Upper lobe of left lung (tissue), 6 donors: ENCODE measurements at regions not wholly inside any gene's neighbourhood (a gene's known extent, or its start where the extent isn't known, plus 50 kb on each side); places are given as distances from the start of the nearest gene placed in this dataset.

Source experiments
- ATAC-seq, 2 donors: fragments of 200-7000 bp; cut with Tn5 transposase; one replicate each; pipeline ENCODE4 v1.9.1; 2022; ENCODE audit warnings: mild to moderate bottlenecking in 2 of 2, moderate library complexity in 2 of 2; ENCODE audit not compliant: low FRiP score in 2 of 2
- DNase-seq, 2 donors: peaks; one replicate each; pipeline ENCODE4 v3.0.0-alpha.2; 2019 to 2020
- H3K27ac ChIP-seq, 4 donors: fragments of 200-600 bp; sonication (generic); one replicate each; pipeline ENCODE4 v1.5.1; 2016 to 2019
- H3K27me3 ChIP-seq, 4 donors: fragments of 200-600 bp; sonication (generic); one replicate each; pipeline ENCODE4 v1.5.1; 2017 to 2019
- H3K36me3 ChIP-seq, 4 donors: fragments of 200-600 bp; sonication (generic); one replicate each; pipeline ENCODE4 v1.5.1; 2016 to 2019
- H3K4me1 ChIP-seq, 4 donors: fragments of 200-600 bp; sonication (generic); one replicate each; pipeline ENCODE4 v1.5.1; 2018 to 2019
- H3K4me3 ChIP-seq, 4 donors: fragments of 200-600 bp; sonication (generic); one replicate each; pipeline ENCODE4 v1.5.1; 2017 to 2019; ENCODE audit warnings: mild to moderate bottlenecking in 2 of 4, moderate library complexity in 1 of 4
- H3K9me3 ChIP-seq, 4 donors: fragments of 200-600 bp; sonication (generic); one replicate each; pipeline ENCODE4 v1.5.1; 2018 to 2019
- EP300 ChIP-seq, 4 donors: sonication (generic); formaldehyde crosslinking; IDR thresholded peaks; one replicate each; pipeline ENCODE4 v1.5.1; 2017; ENCODE audit warnings: antibody characterized with exemption in 4 of 4, control low read depth in 2 of 4
- POLR2A ChIP-seq, 4 donors: fragments of 450-650 bp; IDR thresholded peaks; one replicate each; pipeline ENCODE4 v1.5.1; 2016 to 2017; ENCODE audit warnings: antibody characterized with exemption in 4 of 4, mild to moderate bottlenecking in 2 of 4
- POLR2AphosphoS5 ChIP-seq, 2 donors: sonication (generic); formaldehyde crosslinking; IDR thresholded peaks; one replicate each; pipeline ENCODE4 v1.5.1; 2017; ENCODE audit warnings: antibody characterized with exemption in 2 of 2
- WGBS, 2 donors: methylation state at CpG; one replicate each; pipeline ENCODE4 v1.1.5; 2017 to 2018; 5-methylcytosine and 5-hydroxymethylcytosine counted together
- TF ChIP-seq, protein P1 (sequence below), 6 experiments: fragments of 450-650 bp in 4 of 6; fragments of 200-600 bp in 2 of 6; sonication (generic) in 2 of 6; IDR thresholded peaks; one replicate each; pipeline ENCODE4 v1.5.1; 2016 to 2019; ENCODE audit warnings: antibody characterized with exemption in 6 of 6
- donor health status: DM: no; HTN: no; CAD: no; lungs with moderate emphysema.
- donor health status: DM: no; HTN: yes; CAD: no; lungs with severe emphysema.

DNA sequence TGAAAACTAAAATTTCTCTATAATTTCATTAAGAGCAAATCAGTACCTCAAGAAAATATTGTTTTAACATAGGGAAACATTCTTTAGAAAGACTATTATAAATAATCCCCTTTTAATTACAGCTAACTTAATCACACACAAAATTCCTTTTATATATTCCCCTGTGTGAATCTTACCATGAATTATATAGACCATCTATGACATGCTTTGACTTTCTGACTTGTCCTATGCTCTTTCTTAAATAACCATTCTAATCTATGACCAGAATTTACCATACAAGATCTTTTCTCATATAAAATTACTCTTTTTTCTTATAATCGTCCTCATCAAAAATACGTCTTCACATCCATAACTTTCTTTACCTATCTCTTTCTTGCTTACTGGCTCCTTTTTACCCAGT, 824.2 kb upstream of the FAM98A start:
- no peak for DNase-seq
- H3K36me3 ChIP-seq = no peaks in the 10 kb centered on the region
- no peak overlapping the region for H3K27ac ChIP-seq
- ATAC-seq = no peak
- no peaks in the 10 kb centered on the region for H3K27me3 ChIP-seq
- H3K4me3 ChIP-seq = no peak overlapping the region
- 93 to 98% methylated on average over 2 of the region's 2 CpGs for WGBS, 2 donors
- TF ChIP-seq EP300 (IDR thresholded peaks at IDR 0.05) (no peak), POLR2AphosphoS5 (IDR thresholded peaks at IDR 0.05) (no peak), POLR2A (IDR thresholded peaks at IDR 0.05) (no peak)
- TF ChIP-seq, protein P1, sequence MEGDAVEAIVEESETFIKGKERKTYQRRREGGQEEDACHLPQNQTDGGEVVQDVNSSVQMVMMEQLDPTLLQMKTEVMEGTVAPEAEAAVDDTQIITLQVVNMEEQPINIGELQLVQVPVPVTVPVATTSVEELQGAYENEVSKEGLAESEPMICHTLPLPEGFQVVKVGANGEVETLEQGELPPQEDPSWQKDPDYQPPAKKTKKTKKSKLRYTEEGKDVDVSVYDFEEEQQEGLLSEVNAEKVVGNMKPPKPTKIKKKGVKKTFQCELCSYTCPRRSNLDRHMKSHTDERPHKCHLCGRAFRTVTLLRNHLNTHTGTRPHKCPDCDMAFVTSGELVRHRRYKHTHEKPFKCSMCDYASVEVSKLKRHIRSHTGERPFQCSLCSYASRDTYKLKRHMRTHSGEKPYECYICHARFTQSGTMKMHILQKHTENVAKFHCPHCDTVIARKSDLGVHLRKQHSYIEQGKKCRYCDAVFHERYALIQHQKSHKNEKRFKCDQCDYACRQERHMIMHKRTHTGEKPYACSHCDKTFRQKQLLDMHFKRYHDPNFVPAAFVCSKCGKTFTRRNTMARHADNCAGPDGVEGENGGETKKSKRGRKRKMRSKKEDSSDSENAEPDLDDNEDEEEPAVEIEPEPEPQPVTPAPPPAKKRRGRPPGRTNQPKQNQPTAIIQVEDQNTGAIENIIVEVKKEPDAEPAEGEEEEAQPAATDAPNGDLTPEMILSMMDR (IDR thresholded peaks at IDR 0.05) = no peak
- H3K4me1 ChIP-seq = no peaks in the 10 kb centered on the region
- no peaks in the 10 kb centered on the region for H3K9me3 ChIP-seq

DNA sequence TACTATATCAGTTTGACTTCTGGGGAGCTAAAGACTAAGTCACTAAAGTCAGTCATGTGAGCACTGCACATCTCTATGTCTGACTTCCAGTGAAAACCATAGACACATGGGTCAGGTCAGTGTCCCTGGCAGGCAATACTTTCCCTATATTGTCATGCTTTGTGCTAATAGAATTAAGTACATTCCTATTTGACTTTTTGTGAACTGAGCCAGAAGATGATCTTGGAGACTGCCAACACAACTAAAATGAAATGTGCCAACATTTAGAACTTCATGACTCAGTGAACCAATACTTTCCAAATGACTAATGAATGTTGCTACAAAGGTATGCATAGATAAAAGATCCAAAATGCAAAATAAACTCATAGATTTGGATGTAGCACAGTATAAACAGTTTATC, 820.8 kb upstream of the FAM98A start:
- no peak for TF ChIP-seq POLR2AphosphoS5 (IDR thresholded peaks at IDR 0.05)
- no peak for TF ChIP-seq EP300 (IDR thresholded peaks at IDR 0.05)
- TF ChIP-seq, protein P1 (IDR thresholded peaks at IDR 0.05) = no peak
- TF ChIP-seq POLR2A (IDR thresholded peaks at IDR 0.05) = no peak
- Histone ChIP-seq H3K27me3 (no peaks in the 10 kb centered on the region), H3K4me3 (no peak overlapping the region), H3K9me3 (no peaks in the 10 kb centered on the region), H3K27ac (no peak overlapping the region), H3K4me1 (no peaks in the 10 kb centered on the region), H3K36me3 (no peaks in the 10 kb centered on the region)
- ATAC-seq (no peak), DNase-seq (no peak)

DNA sequence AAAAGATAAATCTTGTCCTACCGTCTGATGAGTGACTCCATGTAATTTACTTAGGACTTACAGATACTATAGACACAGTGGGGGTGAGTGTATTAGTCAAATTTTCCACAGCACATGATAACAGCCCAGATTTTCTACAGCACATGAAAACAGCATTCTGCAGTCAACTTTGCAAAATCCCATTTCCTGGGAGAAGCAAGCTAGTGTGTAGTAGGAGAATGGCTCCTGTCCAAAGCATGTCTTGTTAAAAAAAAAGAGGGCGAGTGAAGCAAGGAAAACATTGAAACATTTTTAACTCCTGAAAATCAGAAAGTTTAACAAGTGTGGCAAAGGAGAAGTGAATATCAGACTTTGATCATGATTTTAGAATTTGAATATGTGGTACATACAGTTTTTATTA, 817.8 kb upstream of the FAM98A start:
- Histone ChIP-seq H3K27ac (no peak overlapping the region), H3K4me3 (no peak overlapping the region), H3K36me3 (no peaks in the 10 kb centered on the region), H3K27me3 (no peaks in the 10 kb centered on the region), H3K9me3 (no peaks in the 10 kb centered on the region), H3K4me1 (no peaks in the 10 kb centered on the region)
- DNase-seq (no peak), ATAC-seq (no peak)
- TF ChIP-seq EP300 (IDR thresholded peaks at IDR 0.05) = no peak
- TF ChIP-seq POLR2A (IDR thresholded peaks at IDR 0.05) = no peak
- TF ChIP-seq POLR2AphosphoS5 (IDR thresholded peaks at IDR 0.05) = no peak
- TF ChIP-seq, protein P1 (IDR thresholded peaks at IDR 0.05) = no peak
- WGBS, 2 donors = 60 to 73% methylated on average over 2 of the region's 2 CpGs

DNA sequence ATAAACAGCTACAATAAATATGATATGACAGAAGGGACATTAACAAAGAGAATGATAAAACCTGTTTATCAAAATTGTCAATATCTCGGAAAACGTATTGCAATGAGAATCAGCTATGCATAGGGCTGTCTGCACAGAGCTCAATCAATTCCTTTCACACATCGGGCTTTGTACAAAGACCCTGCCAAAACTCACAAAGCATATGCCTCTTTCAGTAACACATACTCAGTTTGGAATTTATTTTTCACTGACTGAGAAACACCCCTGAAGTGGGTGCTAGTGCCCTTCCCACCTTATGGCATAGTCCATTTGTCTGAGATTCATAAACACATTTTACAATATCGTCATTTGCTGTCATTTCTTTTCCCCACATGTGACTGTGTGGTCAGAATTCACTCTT, 815.8 kb upstream of the FAM98A start:
- ATAC-seq (no peak), DNase-seq (no peak)
- H3K27ac ChIP-seq = no peak overlapping the region
- no peaks in the 10 kb centered on the region for H3K36me3 ChIP-seq
- H3K4me3 ChIP-seq = no peak overlapping the region
- H3K27me3 ChIP-seq = no peaks in the 10 kb centered on the region
- H3K9me3 ChIP-seq = no peaks in the 10 kb centered on the region
- no peaks in the 10 kb centered on the region for H3K4me1 ChIP-seq
- WGBS, 2 donors = 76 to 79% methylated on average over 4 of the region's 4 CpGs
- TF ChIP-seq EP300 (IDR thresholded peaks at IDR 0.05) (no peak), POLR2AphosphoS5 (IDR thresholded peaks at IDR 0.05) (no peak), POLR2A (IDR thresholded peaks at IDR 0.05) (no peak)
- TF ChIP-seq, protein P1 (IDR thresholded peaks at IDR 0.05) = no peak

DNA sequence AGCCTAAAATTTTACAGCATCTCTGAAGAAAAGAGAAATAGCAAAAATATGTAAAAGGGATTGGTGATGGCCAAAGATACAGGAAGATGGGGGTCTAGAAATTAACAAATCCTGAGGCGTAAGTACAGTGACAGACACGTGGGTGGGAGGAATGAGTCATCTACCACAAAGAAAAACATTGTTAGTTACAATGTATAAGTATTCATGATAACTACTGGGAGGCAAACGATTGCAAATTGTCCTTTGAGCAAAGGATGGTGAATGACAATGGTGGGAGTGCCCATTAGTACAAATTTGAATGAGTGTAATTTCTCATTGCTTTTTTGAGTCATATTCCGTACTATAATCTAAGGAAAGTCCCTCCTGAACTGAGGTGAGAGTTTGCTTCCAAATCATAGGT, 809.0 kb upstream of the FAM98A start:
- no peaks in the 10 kb centered on the region for H3K4me1 ChIP-seq
- H3K27me3 ChIP-seq = no peaks in the 10 kb centered on the region
- no peak overlapping the region for H3K4me3 ChIP-seq
- TF ChIP-seq POLR2AphosphoS5 (IDR thresholded peaks at IDR 0.05) = no peak
- no peak for TF ChIP-seq EP300 (IDR thresholded peaks at IDR 0.05)
- TF ChIP-seq, protein P1 (IDR thresholded peaks at IDR 0.05) = no peak
- no peak for TF ChIP-seq POLR2A (IDR thresholded peaks at IDR 0.05)
- no peak for ATAC-seq
- WGBS, 2 donors = 71 to 78% methylated on average over 4 of the region's 4 CpGs
- no peak overlapping the region for H3K27ac ChIP-seq
- no peak for DNase-seq
- H3K36me3 ChIP-seq = no peaks in the 10 kb centered on the region
- no peaks in the 10 kb centered on the region for H3K9me3 ChIP-seq
